ENCODE measurements at regions not wholly inside any gene's neighbourhood (a gene's known extent, or its start where the extent isn't known, plus 50 kb on each side); places are given as distances from the start of the nearest gene placed in this dataset.
"Not testable (repeated sequence)": the region's sequence is repeated elsewhere in the genome, so short reads cannot be mapped to it uniquely, and the experiment has no call there.

DNA sequence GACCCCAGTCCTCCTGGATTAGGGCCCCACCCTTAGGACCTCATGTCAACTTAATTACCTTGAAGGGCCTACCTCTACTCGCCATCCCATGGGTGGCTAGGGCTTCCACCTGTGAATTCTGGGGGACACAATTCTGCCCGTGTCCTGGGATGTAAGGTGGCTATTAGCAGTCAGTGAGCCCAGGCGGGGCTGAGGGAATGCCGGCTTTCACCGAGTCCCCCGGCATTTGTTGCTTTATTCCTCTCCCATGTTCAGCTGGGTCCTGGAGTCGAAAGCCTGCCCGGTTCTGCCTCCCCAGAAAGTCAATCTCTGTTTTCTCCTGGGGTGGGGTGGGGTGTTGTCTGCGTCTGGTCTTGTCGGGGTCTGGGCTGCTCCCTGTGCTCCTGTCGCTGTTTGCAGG, 125.6 kb downstream of the GLRX3 start:
- no peak for DNase-seq (ENCODE audit: low spot score)

- DNase-seq (ENCODE audit: low spot score) = no peak
Measured at GRCh38 chr10:130263289-130263688, 127.1 kb downstream of the GLRX3 start.

DNA sequence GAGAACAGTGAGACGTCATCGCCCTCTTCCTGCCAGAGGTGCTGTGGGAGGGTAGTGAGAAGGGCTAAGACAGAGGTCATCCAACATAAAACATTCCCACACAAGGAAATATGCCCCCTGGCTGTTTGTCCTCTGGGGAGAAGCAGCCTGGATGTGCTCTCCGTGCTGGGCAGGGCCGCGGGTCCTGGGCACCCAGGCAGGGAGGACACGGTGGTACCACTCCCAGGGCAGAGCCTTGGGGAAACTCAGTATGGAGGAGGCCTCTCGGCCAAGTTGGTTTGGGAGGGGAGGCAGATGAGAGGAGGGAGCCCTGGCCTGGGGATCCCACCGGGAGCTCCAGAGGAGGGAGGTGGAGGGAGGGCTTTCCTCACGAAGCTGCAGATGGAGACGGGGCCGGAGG, 129.4 kb downstream of the GLRX3 start:
- no peak for DNase-seq (ENCODE audit: low spot score)

GRCh38 chr10:130282492-130283218, 146.5 kb downstream of the GLRX3 start:
- no peak for DNase-seq (ENCODE audit: low spot score)

DNA sequence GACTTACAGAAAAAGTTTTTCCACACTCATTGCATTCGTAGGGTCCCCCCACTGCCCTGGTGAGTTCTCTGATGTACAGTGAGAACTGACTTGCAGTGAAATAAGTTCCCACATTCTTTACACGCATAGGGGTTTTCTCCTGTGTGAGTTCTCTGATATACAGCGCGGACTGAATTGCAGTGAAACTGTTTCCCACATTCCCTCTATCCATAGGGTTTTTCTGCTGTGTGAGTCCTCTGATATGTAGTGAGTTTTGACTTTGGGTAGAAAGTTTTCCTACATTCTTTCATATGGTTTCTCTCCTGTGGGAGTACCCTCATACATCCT, 147.0 kb downstream of the GLRX3 start:
- no peak for DNase-seq (ENCODE audit: low spot score)

- DNase-seq (ENCODE audit: low spot score) = not testable (repeated sequence)
Measured at GRCh38 chr10:130295761-130296160, 159.6 kb downstream of the GLRX3 start.

- DNase-seq (ENCODE audit: low spot score) = no peak
Measured at GRCh38 chr10:130300608-130301020, 164.4 kb downstream of the GLRX3 start.

DNA sequence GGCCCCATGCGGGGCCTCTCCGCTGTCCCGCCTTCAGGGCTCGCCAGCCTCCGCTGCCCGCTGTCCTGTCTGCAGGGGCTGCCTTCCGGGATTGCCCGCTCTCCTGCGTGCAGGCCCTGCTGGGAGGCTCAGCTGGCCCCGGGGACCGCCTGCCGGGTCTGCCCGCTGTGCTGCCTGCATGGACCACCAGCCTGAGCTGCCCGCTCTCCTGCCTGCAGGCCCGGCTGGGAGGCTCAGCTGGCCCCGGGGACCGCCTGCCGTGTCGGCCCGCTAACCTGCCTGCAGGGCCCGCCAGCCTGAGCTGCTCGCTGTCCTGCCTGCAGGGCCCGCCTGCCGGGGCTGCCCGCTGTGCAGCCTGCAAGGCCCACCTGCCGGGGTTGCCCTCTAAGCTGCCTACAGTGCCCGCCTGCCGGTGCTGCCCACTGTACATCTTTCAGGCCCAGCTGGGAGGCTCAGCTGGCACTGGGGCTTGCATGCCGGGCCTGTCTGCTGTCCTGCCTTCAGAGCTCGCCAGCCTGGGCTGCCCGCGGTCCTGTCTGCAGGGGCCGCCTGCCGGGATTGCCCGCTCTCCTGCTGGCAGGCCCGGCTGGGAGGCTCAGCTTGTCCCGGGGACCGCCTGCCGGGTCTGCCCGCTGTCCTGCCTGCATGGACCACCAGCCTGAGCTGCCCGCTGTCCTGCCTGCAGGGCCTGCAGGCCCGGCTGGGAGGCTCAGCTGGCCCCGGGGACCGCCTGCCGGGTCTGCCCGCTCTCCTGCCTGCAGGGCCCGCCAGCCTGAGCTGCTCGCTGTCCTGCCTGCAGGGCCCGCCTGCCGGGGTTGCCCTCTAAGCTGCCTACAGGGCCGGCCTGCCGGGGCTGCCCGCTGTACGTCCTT, 165.1 kb downstream of the GLRX3 start:
- DNase-seq (ENCODE audit: low spot score) = no peak

DNA sequence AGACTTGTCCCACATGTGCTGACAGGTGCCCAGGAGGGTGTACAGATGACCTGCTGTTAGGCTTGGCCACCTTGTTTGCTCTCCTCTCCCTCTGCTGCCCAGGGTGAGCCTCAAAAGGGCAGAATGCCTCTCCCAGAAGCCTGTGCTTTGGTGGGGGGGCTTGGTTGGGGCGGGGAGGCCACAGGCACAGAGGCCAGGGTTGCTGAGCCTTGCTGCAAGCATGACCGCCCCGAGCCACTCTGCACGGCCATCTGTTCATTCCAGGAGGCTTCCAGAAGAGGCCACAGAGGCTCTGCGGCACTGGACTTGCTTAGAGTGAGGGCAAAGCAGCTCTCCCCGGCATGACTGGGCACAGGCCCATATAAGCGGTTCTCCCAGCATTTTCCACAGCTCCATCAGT, 190.8 kb downstream of the GLRX3 start:
- no peak for DNase-seq (ENCODE audit: low spot score)

DNA sequence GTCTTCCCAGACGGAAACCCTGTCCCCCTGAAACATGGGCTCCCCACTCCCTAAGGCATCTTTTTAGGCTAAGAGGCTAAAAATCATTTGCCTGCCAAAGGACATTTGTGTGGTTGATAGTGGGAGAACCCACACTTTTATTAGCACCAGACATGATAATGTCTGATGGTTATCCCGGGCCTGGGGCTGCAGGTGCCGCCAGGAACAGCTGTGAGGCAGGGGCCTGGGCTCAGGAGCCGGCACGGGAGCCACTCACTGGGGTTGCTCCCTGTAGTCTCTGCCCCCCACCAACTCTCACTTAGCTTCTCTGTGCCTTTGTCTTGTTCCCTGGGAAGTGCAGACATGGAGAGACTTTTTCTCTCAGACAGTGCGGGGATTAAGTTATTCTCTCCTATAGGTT, 193.6 kb downstream of the GLRX3 start:
- no peak for DNase-seq (ENCODE audit: low spot score)

DNA sequence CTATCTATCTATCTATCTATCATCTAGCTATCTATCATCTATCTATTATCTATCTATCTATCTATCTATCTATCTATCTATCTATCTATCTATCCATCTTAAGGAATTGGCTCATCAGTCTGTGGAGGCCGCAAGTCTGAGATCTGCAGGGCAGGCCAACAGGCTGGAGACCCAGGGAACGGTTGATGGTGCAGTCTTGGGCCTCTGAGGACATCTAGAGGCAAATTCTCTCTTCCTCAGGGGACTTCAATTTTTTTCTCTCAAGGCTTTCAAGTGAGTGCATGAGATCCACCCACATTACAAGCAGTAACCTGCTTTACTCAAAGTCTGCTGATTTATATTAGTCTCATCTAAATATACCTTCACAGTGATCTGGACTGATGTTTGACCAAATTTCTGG, 197.0 kb downstream of the GLRX3 start:
- no peak for DNase-seq (ENCODE audit: low spot score)

GRCh38 chr10:130335336-130335735, 199.1 kb downstream of the GLRX3 start:
- no peak for DNase-seq (ENCODE audit: low spot score)

DNA sequence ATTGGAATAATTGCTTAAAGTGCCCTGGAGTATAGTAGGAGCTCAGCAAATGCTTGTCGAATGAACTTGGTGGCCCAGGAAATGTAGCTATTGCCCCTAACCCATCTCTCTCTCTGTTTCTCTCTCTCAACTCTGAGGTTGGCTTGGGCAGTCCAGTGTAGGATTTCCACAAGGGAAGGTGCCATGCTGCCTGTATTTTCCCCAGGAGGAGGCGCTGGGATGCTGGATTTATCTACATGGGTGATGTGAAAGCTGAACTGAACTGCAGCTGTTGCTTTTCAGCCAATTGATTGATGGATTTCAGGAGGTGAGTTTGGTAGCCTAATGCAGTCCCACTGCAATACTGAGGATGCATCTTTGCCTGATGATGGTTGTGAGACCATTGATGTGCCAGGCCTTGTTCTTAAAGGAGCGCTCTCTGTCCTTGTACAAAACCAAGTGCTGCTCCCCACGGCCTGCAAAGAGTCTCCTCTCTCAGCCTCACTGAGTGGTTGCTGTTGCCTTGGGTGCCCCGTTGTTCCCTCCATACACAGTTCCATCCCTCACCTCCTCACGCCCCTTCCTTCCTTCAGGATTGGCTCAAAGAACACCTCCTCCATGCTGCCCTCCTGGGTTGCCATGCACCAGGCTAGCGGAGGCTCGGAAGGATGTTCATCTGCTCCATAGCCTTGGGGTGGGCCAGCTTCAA, 200.6 kb downstream of the GLRX3 start:
- no peak for DNase-seq (ENCODE audit: low spot score)

DNA sequence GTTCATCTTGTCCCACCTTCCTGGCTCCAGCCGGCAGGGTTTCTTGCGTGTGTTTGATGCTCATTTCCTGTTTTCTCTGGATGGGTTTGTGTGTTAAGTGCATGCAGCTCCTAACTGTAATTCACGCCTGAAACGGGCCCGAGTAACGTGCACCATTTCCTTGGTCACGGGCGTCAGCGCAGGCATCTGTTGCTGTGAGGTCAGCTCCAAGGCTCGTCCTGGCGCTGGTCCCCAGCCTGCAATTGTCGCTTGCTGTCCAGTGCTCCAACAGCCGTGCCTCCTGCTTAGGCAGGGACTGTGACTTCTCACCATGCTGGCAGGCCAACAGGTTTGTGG, 201.1 kb downstream of the GLRX3 start:
- DNase-seq (ENCODE audit: low spot score) = no peak

DNA sequence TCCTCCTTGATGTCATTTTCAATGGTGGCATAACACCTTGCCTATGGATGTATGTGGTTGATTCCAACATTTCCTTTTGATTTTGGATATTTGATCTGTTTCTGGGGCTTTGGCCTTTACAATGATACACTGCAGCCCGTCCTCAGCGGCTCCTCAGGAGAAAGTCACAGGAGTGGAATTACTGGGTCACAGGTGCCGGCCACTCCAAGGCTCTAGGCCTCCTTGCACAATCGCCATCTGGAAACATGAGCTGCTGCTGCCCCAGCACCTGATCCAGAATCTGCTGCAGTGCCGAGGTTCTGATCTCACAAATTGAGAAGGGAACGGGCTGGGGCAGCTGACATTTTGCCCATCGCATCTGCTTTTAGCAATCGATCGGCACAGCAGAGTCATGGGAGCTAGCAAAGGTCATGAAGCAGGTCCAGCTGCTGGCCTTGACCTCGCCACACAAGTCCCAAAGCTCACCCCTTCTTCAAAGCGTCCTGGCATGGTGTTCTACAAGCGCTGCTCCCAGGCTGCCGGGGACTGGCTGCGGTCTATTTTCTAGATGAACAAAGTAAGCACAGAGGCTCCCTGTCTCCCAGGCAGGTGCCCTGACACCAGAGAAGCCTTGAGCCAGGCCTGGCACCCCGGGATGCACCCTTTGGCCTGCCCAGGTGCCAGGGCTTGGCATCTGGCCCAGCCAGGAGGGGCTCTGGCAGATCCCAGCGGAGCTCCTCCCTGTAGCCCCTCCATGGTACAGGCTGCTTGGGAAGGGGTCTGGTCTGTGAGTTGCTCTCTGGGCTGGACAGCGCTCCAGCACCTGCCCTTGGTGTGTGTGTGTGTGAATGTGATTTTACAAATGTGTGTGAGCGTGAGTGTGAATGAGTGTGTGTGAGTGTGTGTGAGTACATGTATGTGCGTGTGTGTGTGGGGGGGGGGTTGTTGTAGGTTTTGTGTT, 201.8 kb downstream of the GLRX3 start:
- DNase-seq (ENCODE audit: low spot score) = no peak

DNA sequence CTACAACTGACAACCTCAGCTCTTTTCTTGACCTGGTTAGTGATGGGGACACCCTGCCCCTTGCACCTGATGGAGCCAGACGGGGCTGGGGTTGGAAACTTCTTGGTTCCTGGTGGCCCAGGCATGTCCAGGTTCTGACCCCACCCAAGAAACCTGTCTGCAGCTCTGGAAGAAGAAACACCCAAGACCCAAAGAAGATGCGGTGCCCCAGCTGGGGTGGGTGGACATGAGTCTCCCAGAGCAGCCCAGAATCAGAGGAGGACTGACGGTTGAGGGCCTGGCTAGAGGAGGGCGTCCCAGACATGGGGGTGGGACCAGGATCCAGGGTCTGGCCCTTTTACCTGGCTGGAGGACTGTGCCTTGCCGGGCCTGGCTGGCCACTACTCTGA, 202.4 kb downstream of the GLRX3 start:
- no peak for DNase-seq (ENCODE audit: low spot score)

DNA sequence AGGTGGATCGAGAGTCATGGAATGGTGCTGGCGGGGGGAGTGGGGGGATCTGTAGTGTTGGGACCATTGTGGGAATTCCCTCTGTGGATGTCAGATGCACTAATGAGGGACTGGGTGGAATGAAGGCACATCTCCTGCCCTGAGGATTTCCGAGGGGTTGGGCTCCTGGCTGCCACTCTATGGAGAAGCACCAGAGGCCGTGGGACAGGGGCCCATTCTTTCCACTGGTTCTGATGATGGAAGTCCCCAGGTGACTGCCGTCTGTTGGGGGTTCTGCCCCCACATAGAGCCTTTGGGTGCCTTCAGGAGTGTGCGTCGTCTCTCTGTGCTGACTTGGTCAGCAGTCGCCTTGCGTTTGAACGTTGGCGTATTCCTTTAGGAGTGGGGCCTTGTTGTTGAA, 202.9 kb downstream of the GLRX3 start:
- DNase-seq (ENCODE audit: low spot score) = no peak

DNA sequence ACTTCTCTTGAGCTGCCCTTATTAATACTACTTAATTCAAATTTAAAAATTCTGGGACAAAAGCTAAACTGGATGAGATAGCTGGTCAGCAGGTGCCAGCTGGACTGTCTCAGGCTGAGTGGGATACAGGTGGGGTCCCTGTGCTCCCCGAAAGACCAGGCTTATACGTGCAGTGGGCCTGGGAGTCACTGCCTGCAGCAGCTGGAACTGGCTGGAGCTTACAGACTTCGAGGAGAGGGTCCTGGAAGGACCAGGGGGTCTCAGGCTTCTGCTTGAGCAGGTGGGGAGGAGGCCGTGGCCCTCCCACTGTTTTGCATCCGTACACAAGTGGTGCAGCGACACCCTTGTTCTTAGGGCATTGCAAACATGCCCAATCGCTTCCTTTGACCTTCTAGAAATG, 203.7 kb downstream of the GLRX3 start:
- DNase-seq (ENCODE audit: low spot score) = no peak

DNA sequence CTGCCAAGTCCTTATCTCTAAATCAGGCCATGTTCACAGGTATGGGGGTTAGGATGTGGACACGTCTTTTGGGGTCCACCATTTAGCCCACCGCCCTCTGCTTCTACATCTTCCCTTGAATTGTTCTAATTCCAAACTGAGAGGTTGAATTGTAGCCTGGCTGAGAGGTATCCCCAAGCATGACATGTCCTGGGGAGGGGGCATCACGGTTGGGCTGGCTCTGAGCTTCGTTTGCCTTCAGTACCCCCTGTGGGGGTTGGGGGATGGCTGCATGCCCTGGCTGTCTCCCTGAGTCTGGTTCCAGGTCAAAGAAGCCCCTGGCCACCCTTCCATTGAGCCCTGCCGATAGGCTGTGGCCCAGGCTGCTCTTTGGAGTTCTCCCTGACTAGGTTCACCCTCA, 204.6 kb downstream of the GLRX3 start:
- no peak for DNase-seq (ENCODE audit: low spot score)

DNA sequence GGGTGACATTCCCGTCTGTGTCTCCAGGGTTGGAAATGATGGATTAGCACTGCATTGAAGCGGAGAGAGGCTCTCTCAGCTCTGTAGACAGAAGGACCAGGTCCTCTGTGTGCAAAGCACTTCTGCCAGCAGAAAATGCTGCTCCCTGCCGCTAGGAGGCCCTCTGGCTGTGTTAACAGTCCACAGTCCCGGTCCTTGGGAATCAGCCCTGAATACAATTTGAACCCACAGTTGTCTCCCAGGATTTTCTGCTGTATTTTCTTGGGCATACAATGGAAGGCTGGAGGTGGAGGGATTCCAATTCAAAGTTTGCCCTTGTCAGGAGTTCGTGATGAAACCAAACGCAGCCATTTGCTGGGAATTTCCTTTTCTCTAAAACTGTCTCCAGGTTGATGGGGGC, 205.2 kb downstream of the GLRX3 start:
- peak; percentile 10 for DNase-seq (ENCODE audit: low spot score)

DNA sequence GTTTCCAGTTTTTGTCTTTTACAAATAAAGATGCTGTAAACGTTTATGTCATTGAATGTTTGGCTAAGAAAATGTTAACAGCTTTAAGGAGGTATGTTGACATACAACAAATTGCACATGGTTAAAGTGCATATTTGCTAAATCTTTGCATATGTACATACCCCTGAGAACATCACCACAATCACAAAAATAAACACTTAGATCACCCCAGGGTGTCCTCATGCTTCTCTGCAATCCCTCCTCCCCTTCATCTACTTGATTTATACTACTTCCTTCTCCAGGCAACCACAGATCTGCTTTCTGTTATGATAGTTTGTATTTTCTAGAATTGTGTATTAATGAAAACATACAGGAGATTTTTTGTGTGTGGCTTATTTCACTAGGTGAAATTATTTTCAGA, 209.5 kb downstream of the GLRX3 start:
- DNase-seq (ENCODE audit: low spot score) = no peak

GRCh38 chr10:130350996-130351395, 214.8 kb downstream of the GLRX3 start:
- no peak for DNase-seq (ENCODE audit: low spot score)
